C4-2B (cell line): ENCODE measurements at regions not wholly inside any gene's neighbourhood (a gene's known extent, or its start where the extent isn't known, plus 50 kb on each side); places are given as distances from the start of the nearest gene placed in this dataset.

Source experiments
- ZFX ChIP-seq: fragments of 450-650 bp; IDR thresholded peaks from 2 replicates; pipeline ENCODE4 v1.6.1; 2017
- TF ChIP-seq, protein P1 (sequence below): fragments of 450-650 bp; conservative IDR thresholded peaks from 2 replicates; pipeline ENCODE4 v1.5.1; 2017; ENCODE audit warnings: mild to moderate bottlenecking

DNA sequence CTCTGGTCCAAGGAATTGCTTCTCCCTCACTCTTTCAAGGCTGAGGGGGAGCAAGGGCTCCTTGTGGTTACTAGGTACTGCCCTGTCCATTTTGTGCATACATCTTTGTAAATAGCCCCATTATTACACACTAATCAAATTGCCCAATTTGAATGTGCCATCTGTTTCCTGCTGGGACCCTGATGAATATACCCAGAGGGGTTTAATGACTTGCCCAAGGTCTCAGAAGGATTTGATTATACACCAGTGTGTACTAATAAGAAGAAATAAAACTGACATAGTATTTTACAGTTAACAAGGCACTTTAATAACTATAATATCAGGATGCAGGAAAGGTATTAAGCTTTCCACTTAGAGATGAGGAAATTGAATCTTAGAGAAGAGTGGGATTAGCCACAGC is 64.6 kb upstream of the PTPRJ start:
- TF ChIP-seq, protein P1, sequence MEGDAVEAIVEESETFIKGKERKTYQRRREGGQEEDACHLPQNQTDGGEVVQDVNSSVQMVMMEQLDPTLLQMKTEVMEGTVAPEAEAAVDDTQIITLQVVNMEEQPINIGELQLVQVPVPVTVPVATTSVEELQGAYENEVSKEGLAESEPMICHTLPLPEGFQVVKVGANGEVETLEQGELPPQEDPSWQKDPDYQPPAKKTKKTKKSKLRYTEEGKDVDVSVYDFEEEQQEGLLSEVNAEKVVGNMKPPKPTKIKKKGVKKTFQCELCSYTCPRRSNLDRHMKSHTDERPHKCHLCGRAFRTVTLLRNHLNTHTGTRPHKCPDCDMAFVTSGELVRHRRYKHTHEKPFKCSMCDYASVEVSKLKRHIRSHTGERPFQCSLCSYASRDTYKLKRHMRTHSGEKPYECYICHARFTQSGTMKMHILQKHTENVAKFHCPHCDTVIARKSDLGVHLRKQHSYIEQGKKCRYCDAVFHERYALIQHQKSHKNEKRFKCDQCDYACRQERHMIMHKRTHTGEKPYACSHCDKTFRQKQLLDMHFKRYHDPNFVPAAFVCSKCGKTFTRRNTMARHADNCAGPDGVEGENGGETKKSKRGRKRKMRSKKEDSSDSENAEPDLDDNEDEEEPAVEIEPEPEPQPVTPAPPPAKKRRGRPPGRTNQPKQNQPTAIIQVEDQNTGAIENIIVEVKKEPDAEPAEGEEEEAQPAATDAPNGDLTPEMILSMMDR: no peak
- TF ChIP-seq ZFX: no peak
